22Rv1 (cell line): ENCODE measurements at regions not wholly inside any gene's neighbourhood (a gene's known extent, or its start where the extent isn't known, plus 50 kb on each side); places are given as distances from the start of the nearest gene placed in this dataset.

Experiments used
- CTCF ChIP-seq: fragments of 450-650 bp; IDR thresholded peaks from 2 replicates; pipeline ENCODE4 v1.5.1; 2017; ENCODE audit warnings: mild to moderate bottlenecking
- ZFX ChIP-seq: fragments of 450-650 bp; IDR thresholded peaks from 2 replicates; pipeline ENCODE4 v1.6.1; 2017; ENCODE audit warnings: antibody characterized with exemption, borderline replicate concordance

- TF ChIP-seq CTCF (no peak), ZFX (no peak)
Measured at GRCh38 chr18:77853859-77854258, 604.2 kb downstream of the GALR1 start.
